ENCODE measurements at regions not wholly inside any gene's neighbourhood (a gene's known extent, or its start where the extent isn't known, plus 50 kb on each side); places are given as distances from the start of the nearest gene placed in this dataset.
"Not testable (repeated sequence)": the region's sequence is repeated elsewhere in the genome, so short reads cannot be mapped to it uniquely, and the experiment has no call there.

DNA sequence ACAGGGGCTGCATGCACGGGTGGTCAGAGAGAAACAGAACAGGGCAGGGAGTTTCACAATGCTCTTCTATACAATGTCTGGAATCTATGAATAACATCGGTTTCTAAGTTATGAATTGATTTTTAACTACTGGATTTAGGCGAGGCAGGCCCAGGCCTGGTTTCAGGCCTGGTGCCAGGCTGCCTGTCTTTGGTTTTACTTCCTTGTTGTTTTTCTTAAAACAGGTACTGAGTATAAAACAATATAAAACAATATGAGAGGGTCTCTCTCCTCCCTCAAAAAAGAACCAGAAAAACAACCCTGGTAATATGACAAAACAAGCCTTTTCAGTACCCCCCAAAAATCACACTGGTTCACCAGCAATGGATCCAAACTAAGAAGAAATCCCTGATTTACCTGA is 196.1 kb upstream of the ANXA10 start:
- not testable (repeated sequence) for TF ChIP-seq EZH2phosphoT487 (IDR thresholded peaks at IDR 0.05; ENCODE audit: borderline replicate concordance)
- TF ChIP-seq, protein P1, sequence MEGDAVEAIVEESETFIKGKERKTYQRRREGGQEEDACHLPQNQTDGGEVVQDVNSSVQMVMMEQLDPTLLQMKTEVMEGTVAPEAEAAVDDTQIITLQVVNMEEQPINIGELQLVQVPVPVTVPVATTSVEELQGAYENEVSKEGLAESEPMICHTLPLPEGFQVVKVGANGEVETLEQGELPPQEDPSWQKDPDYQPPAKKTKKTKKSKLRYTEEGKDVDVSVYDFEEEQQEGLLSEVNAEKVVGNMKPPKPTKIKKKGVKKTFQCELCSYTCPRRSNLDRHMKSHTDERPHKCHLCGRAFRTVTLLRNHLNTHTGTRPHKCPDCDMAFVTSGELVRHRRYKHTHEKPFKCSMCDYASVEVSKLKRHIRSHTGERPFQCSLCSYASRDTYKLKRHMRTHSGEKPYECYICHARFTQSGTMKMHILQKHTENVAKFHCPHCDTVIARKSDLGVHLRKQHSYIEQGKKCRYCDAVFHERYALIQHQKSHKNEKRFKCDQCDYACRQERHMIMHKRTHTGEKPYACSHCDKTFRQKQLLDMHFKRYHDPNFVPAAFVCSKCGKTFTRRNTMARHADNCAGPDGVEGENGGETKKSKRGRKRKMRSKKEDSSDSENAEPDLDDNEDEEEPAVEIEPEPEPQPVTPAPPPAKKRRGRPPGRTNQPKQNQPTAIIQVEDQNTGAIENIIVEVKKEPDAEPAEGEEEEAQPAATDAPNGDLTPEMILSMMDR (conservative IDR thresholded peaks at IDR 0.05; ENCODE audit: low read length) = not testable (repeated sequence)
